Vagina (tissue), 2 donors: ENCODE measurements at regions not wholly inside any gene's neighbourhood (a gene's known extent, or its start where the extent isn't known, plus 50 kb on each side); places are given as distances from the start of the nearest gene placed in this dataset.

ENCODE experiments used
- CTCF ChIP-seq, 3 experiments: fragments of 450-650 bp in 2 of 3; fragments of 200-600 bp in 1 of 3; sonication (generic) in 1 of 3; IDR thresholded peaks; one replicate each; pipeline ENCODE4 v1.5.1; 2017 to 2019; ENCODE audit warnings: antibody characterized with exemption in 3 of 3, mild to moderate bottlenecking in 2 of 3, moderate library complexity in 2 of 3
- POLR2A ChIP-seq, 2 donors: fragments of 450-650 bp; IDR thresholded peaks; one replicate each; pipeline ENCODE4 v1.6.1; 2017; ENCODE audit warnings: antibody characterized with exemption in 2 of 2, mild to moderate bottlenecking in 2 of 2, moderate library complexity in 2 of 2

GRCh38 chr3:164845739-164846138, 232.6 kb downstream of the SI start:
- TF ChIP-seq CTCF (IDR thresholded peaks at IDR 0.05) (no peak), POLR2A (IDR thresholded peaks at IDR 0.05) (no peak)
